HG03442 (cell line): ENCODE measurements at regions not wholly inside any gene's neighbourhood (a gene's known extent, or its start where the extent isn't known, plus 50 kb on each side); places are given as distances from the start of the nearest gene placed in this dataset.

Source experiments
- ATAC-seq: cut with Tn5 transposase; IDR thresholded peaks from one replicate; pipeline ENCODE4 v1.9.1; 2021; ENCODE audit warnings: mild to moderate bottlenecking, moderate library complexity; ENCODE audit not compliant: unreplicated experiment

- ATAC-seq = no peak
These were observed 921.2 kb upstream of the CNTNAP5 start for GRCh38 chr2:123103902-123104301.

- no peak for ATAC-seq
These were observed 908.5 kb upstream of the CNTNAP5 start for GRCh38 chr2:123116595-123116994.

- ATAC-seq = no peak
These were observed 897.9 kb upstream of the CNTNAP5 start for GRCh38 chr2:123127236-123127635.

GRCh38 chr2:123128951-123129350, 896.1 kb upstream of the CNTNAP5 start:
- no peak for ATAC-seq

- ATAC-seq = no peak
These were observed 888.7 kb upstream of the CNTNAP5 start for GRCh38 chr2:123136419-123136818.

GRCh38 chr2:123144082-123144481, 881.0 kb upstream of the CNTNAP5 start:
- ATAC-seq = no peak

GRCh38 chr2:123153041-123153440, 872.0 kb upstream of the CNTNAP5 start:
- no peak for ATAC-seq

GRCh38 chr2:123154195-123154594, 870.9 kb upstream of the CNTNAP5 start:
- no peak for ATAC-seq

- ATAC-seq = no peak
These were observed 868.1 kb upstream of the CNTNAP5 start for GRCh38 chr2:123157016-123157415.

GRCh38 chr2:123162400-123163016, 862.6 kb upstream of the CNTNAP5 start:
- no peak for ATAC-seq

- no peak for ATAC-seq
These were observed 861.7 kb upstream of the CNTNAP5 start for GRCh38 chr2:123163398-123163797.

- ATAC-seq = no peak
These were observed 860.9 kb upstream of the CNTNAP5 start for GRCh38 chr2:123164216-123164615.

- no peak for ATAC-seq
These were observed 859.5 kb upstream of the CNTNAP5 start for GRCh38 chr2:123165616-123166015.

- no peak for ATAC-seq
These were observed 845.6 kb upstream of the CNTNAP5 start for GRCh38 chr2:123179526-123179925.

GRCh38 chr2:123195957-123196356, 829.1 kb upstream of the CNTNAP5 start:
- ATAC-seq = no peak

- no peak for ATAC-seq
These were observed 825.1 kb upstream of the CNTNAP5 start for GRCh38 chr2:123200035-123200434.

- no peak for ATAC-seq
These were observed 817.8 kb upstream of the CNTNAP5 start for GRCh38 chr2:123207245-123207644.

GRCh38 chr2:123209202-123209601, 815.9 kb upstream of the CNTNAP5 start:
- ATAC-seq = no peak

- ATAC-seq = no peak
These were observed 813.9 kb upstream of the CNTNAP5 start for GRCh38 chr2:123211181-123211580.

- ATAC-seq = no peak
These were observed 779.9 kb upstream of the CNTNAP5 start for GRCh38 chr2:123245156-123245555.

- no peak for ATAC-seq
These were observed 766.1 kb upstream of the CNTNAP5 start for GRCh38 chr2:123258877-123259539.

- ATAC-seq = no peak
These were observed 762.2 kb upstream of the CNTNAP5 start for GRCh38 chr2:123262856-123263255.

GRCh38 chr2:123283431-123283830, 741.7 kb upstream of the CNTNAP5 start:
- no peak for ATAC-seq
